ENCODE measurements at regions not wholly inside any gene's neighbourhood (a gene's known extent, or its start where the extent isn't known, plus 50 kb on each side); places are given as distances from the start of the nearest gene placed in this dataset.

- Histone ChIP-seq H3K27me3 (ENCODE audit: insufficient read depth, poor library complexity, severe bottlenecking) (peaks cover 2% of the 10 kb centered on the region), H3K4me3 (replicated peaks; ENCODE audit: insufficient read depth, low read length) (no peak overlapping the region), H3K27ac (replicated peaks) (no peak overlapping the region)
- no peak for TF ChIP-seq GABPA (IDR thresholded peaks at IDR 0.05; ENCODE audit: low read depth)
- no peak for TF ChIP-seq SPI1 (IDR thresholded peaks at IDR 0.05; ENCODE audit: borderline replicate concordance, low read depth)
- TF ChIP-seq, protein P1, sequence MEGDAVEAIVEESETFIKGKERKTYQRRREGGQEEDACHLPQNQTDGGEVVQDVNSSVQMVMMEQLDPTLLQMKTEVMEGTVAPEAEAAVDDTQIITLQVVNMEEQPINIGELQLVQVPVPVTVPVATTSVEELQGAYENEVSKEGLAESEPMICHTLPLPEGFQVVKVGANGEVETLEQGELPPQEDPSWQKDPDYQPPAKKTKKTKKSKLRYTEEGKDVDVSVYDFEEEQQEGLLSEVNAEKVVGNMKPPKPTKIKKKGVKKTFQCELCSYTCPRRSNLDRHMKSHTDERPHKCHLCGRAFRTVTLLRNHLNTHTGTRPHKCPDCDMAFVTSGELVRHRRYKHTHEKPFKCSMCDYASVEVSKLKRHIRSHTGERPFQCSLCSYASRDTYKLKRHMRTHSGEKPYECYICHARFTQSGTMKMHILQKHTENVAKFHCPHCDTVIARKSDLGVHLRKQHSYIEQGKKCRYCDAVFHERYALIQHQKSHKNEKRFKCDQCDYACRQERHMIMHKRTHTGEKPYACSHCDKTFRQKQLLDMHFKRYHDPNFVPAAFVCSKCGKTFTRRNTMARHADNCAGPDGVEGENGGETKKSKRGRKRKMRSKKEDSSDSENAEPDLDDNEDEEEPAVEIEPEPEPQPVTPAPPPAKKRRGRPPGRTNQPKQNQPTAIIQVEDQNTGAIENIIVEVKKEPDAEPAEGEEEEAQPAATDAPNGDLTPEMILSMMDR (IDR thresholded peaks at IDR 0.05; ENCODE audit: insufficient read depth, low read length), result no peak
- TF ChIP-seq, protein P2, sequence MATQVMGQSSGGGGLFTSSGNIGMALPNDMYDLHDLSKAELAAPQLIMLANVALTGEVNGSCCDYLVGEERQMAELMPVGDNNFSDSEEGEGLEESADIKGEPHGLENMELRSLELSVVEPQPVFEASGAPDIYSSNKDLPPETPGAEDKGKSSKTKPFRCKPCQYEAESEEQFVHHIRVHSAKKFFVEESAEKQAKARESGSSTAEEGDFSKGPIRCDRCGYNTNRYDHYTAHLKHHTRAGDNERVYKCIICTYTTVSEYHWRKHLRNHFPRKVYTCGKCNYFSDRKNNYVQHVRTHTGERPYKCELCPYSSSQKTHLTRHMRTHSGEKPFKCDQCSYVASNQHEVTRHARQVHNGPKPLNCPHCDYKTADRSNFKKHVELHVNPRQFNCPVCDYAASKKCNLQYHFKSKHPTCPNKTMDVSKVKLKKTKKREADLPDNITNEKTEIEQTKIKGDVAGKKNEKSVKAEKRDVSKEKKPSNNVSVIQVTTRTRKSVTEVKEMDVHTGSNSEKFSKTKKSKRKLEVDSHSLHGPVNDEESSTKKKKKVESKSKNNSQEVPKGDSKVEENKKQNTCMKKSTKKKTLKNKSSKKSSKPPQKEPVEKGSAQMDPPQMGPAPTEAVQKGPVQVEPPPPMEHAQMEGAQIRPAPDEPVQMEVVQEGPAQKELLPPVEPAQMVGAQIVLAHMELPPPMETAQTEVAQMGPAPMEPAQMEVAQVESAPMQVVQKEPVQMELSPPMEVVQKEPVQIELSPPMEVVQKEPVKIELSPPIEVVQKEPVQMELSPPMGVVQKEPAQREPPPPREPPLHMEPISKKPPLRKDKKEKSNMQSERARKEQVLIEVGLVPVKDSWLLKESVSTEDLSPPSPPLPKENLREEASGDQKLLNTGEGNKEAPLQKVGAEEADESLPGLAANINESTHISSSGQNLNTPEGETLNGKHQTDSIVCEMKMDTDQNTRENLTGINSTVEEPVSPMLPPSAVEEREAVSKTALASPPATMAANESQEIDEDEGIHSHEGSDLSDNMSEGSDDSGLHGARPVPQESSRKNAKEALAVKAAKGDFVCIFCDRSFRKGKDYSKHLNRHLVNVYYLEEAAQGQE (IDR thresholded peaks at IDR 0.05; ENCODE audit: insufficient replicate concordance, low read depth), result no peak
- no peak for TF ChIP-seq POLR2AphosphoS5 (IDR thresholded peaks at IDR 0.05; ENCODE audit: low read depth)
- no peak for DNase-seq (ENCODE audit: low read depth in 1 of 2, low spot score in 1 of 2)
These were observed 112.7 kb upstream of the FERMT1 start for GRCh38 chr20:6235510-6235909.

DNA sequence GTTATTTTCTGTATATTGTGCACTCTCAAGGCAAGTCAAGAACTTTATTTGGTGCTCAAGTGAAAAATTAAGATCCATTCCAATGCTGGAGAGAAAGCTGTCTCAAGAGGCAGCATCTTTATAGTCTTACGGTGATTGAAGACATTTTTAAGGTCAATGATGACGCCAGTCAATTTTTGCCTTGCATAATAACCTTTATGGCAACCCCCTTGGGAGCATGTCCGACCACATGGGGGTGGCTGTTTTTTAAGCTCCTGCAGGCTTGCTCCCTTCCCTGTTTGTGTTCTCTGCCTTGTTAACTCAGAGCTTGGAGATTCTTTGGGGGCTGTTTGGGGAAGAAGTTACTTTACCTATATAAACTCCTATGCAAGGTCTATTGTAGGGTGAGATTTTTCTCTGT lies 109.6 kb upstream of the FERMT1 start:
- TF ChIP-seq GABPA (IDR thresholded peaks at IDR 0.05; ENCODE audit: low read depth) (no peak), POLR2AphosphoS5 (IDR thresholded peaks at IDR 0.05; ENCODE audit: low read depth) (no peak), SPI1 (IDR thresholded peaks at IDR 0.05; ENCODE audit: borderline replicate concordance, low read depth) (no peak)
- TF ChIP-seq, protein P1 (IDR thresholded peaks at IDR 0.05; ENCODE audit: insufficient read depth, low read length), result no peak
- TF ChIP-seq, protein P2 (IDR thresholded peaks at IDR 0.05; ENCODE audit: insufficient replicate concordance, low read depth), result no peak
- DNase-seq (ENCODE audit: low read depth in 1 of 2, low spot score in 1 of 2), result no peak
- no peak overlapping the region for H3K4me3 ChIP-seq (replicated peaks; ENCODE audit: insufficient read depth, low read length)
- H3K27me3 ChIP-seq (ENCODE audit: insufficient read depth, poor library complexity, severe bottlenecking), result peaks cover 2% of the 10 kb centered on the region
- no peak overlapping the region for H3K27ac ChIP-seq (replicated peaks)

DNA sequence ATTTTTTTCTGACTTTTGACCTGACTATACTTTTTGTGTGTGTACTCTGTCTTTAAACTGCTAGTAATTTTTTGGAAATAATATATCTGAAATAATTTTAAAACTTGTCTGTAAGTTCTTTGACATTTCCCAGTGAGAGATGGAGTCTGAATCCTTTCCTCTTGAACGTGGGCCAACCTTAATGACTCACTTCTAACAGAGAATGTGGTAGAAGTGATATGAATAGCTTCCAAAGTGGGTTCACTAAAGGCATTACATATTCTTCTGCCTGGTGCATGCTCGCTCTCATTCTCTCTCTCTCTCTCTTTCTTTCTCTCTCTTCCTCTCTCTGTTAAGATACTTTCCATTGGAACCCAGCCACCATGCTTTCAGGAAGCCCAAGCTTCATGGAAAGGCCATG lies 108.7 kb upstream of the FERMT1 start:
- no peak for DNase-seq (ENCODE audit: low read depth in 1 of 2, low spot score in 1 of 2)
- no peak overlapping the region for H3K27ac ChIP-seq (replicated peaks)
- TF ChIP-seq POLR2AphosphoS5 (IDR thresholded peaks at IDR 0.05; ENCODE audit: low read depth), result no peak
- TF ChIP-seq GABPA (IDR thresholded peaks at IDR 0.05; ENCODE audit: low read depth), result no peak
- TF ChIP-seq, protein P1 (IDR thresholded peaks at IDR 0.05; ENCODE audit: insufficient read depth, low read length), result no peak
- TF ChIP-seq, protein P2 (IDR thresholded peaks at IDR 0.05; ENCODE audit: insufficient replicate concordance, low read depth), result no peak
- no peak for TF ChIP-seq SPI1 (IDR thresholded peaks at IDR 0.05; ENCODE audit: borderline replicate concordance, low read depth)

More for the DNA sequence above, 108.7 kb upstream of the FERMT1 start:
- Histone ChIP-seq H3K4me3 (replicated peaks; ENCODE audit: insufficient read depth, low read length) (no peak overlapping the region), H3K27me3 (ENCODE audit: insufficient read depth, poor library complexity, severe bottlenecking) (peaks cover 2% of the 10 kb centered on the region)

All from HL-60 (cell line).